Endothelial cell of umbilical vein (primary cell): ENCODE measurements at regions not wholly inside any gene's neighbourhood (a gene's known extent, or its start where the extent isn't known, plus 50 kb on each side); places are given as distances from the start of the nearest gene placed in this dataset.
A peak's percentile ranks its signal among the peaks of the same experiment; 100 is the strongest.

ENCODE experiments used
- BruUV-seq: library from RNA; stranded (reverse); fragments of 400-500 nt; replicated peaks from 2 replicates; lab custom pipeline; 2021; lab: Mats Ljungman, UMichigan
- CTCF ChIA-PET: fragments of 300-600, 350-600 bp; sonication (Branson Sonifier 250); formaldehyde crosslinking; loops from one replicate; lab custom pipeline; 2021; ENCODE audit warnings: antibody characterized with exemption, inconsistent platforms; lab: Charles Lee
- POLR2A ChIA-PET: fragments of 300-600, 350-600 bp; sonication (Branson Sonifier 250); formaldehyde crosslinking; loops from one replicate; lab custom pipeline; 2021; ENCODE audit warnings: antibody characterized with exemption, inconsistent platforms; lab: Charles Lee
- DNase-seq: peaks from one replicate; pipeline ENCODE4 v3.0.0-alpha.2; 2011; ENCODE audit warnings: low read depth, low spot score
- FAIRE-seq: peaks from 2 replicates; lab custom pipeline; 2011; peaks lifted over from hg19 to GRCh38; lab: Jason Lieb, UNC
- H2AFZ ChIP-seq: 2 replicates; pipeline ENCODE4 v1.6.0; 2012; ENCODE audit warnings: low read depth, low read length, control low read depth, inconsistent platforms
- H3K27ac ChIP-seq: 2 replicates; pipeline ENCODE4 v1.5.1; 2011; ENCODE audit warnings: low read depth, mild to moderate bottlenecking, control low read depth, low read length, moderate library complexity; ENCODE audit not compliant: insufficient read depth
- H3K27me3 ChIP-seq, 2 experiments: 2 replicates each; pipeline versions ENCODE4 v1.6.0 to v1.6.1; 2011; ENCODE audit warnings: low read length in 2 of 2, mixed read lengths in 1 of 2; ENCODE audit not compliant: control insufficient read depth in 2 of 2, insufficient read depth in 2 of 2
- H3K36me3 ChIP-seq, 2 experiments: 2 replicates in 1 of 2; 3 replicates in 1 of 2; pipeline ENCODE4 v1.5.1; 2011; ENCODE audit warnings: low read length in 2 of 2, mild to moderate bottlenecking in 1 of 2, moderate library complexity in 1 of 2; ENCODE audit not compliant: control insufficient read depth in 2 of 2, insufficient read depth in 2 of 2; ENCODE audit errors: extremely low read depth in 1 of 2
- H3K4me1 ChIP-seq: 3 replicates; pipeline ENCODE4 v1.5.1; 2011; ENCODE audit warnings: mild to moderate bottlenecking, low read length; ENCODE audit not compliant: control insufficient read depth, insufficient read depth; ENCODE audit errors: extremely low read depth
- H3K4me2 ChIP-seq: 2 replicates; pipeline ENCODE4 v1.6.1; 2011; ENCODE audit warnings: low read length, control low read depth, mixed read lengths; ENCODE audit not compliant: insufficient read depth
- H3K4me3 ChIP-seq, 3 experiments: fragments of 200-600 bp in 1 of 3; sonication (generic), shearing (Covaris generic) in 1 of 3; replicated peaks in 1 of 3; 2 replicates each; pipeline ENCODE4 v1.5.1; 2011 to 2016; ENCODE audit warnings: control low read depth in 3 of 3, low read length in 3 of 3, mild to moderate bottlenecking in 2 of 3, inconsistent platforms in 1 of 3, low read depth in 1 of 3, moderate library complexity in 1 of 3; ENCODE audit not compliant: insufficient read depth in 1 of 3
- H3K79me2 ChIP-seq: 2 replicates; pipeline ENCODE4 v1.6.0; 2012; ENCODE audit warnings: low read length, inconsistent platforms; ENCODE audit not compliant: control insufficient read depth, insufficient read depth
- H3K9ac ChIP-seq: replicated peaks from 2 replicates; pipeline ENCODE3; 2011; ENCODE audit warnings: low read length, control low read depth; ENCODE audit not compliant: insufficient read depth; ENCODE audit errors: extremely low read depth
- H3K9me1 ChIP-seq: replicated peaks from 3 replicates; pipeline ENCODE4 v1.6.0; 2011; ENCODE audit warnings: mild to moderate bottlenecking, low read length; ENCODE audit not compliant: control insufficient read depth, insufficient read depth; ENCODE audit errors: extremely low read depth
- H3K9me3 ChIP-seq: replicated peaks from 2 replicates; pipeline ENCODE4 v1.5.1; 2012; ENCODE audit warnings: low read length, inconsistent platforms; ENCODE audit not compliant: control insufficient read depth, insufficient read depth
- H4K20me1 ChIP-seq: replicated peaks from 2 replicates; pipeline ENCODE3; 2011; ENCODE audit warnings: mild to moderate bottlenecking, low read length; ENCODE audit not compliant: control insufficient read depth, insufficient read depth; ENCODE audit errors: extremely low read depth
- EZH2 ChIP-seq: IDR thresholded peaks from 2 replicates; pipeline ENCODE4 v1.6.1; 2012; ENCODE audit warnings: borderline replicate concordance, low read depth, mild to moderate bottlenecking, moderate library complexity, low read length, inconsistent platforms; ENCODE audit not compliant: severe bottlenecking
- FOS ChIP-seq: IDR thresholded peaks from 2 replicates; pipeline ENCODE4 v1.6.1; 2011; ENCODE audit warnings: mild to moderate bottlenecking, low read length, moderate library complexity, borderline replicate concordance; ENCODE audit not compliant: insufficient read depth
- JUN ChIP-seq: IDR thresholded peaks from 2 replicates; pipeline ENCODE4 v1.6.1; 2011; ENCODE audit warnings: borderline replicate concordance, low read depth; ENCODE audit not compliant: insufficient read length, insufficient read depth
- MYC ChIP-seq: IDR thresholded peaks from one replicate; pipeline ENCODE4 v1.6.1; 2011; ENCODE audit warnings: mild to moderate bottlenecking, low read depth, low read length
- POLR2A ChIP-seq: IDR thresholded peaks from 2 replicates; pipeline ENCODE4 v1.6.1; 2012; ENCODE audit warnings: low read depth, mild to moderate bottlenecking, control low read depth, low read length
- POLR2AphosphoS5 ChIP-seq: IDR thresholded peaks from 2 replicates; pipeline ENCODE4 v1.6.1; 2012; ENCODE audit warnings: low read depth, mild to moderate bottlenecking, control low read depth, low read length, moderate library complexity; ENCODE audit not compliant: insufficient read depth
- dilution Hi-C: fragments of 300-500 bp; cut with MboI; formaldehyde crosslinking; loops from one replicate; pipeline ENCODE4 v1.15.0; 2019; ENCODE audit warnings: low sequenced_read_pairs; ENCODE audit not compliant: extremely low pct_ligation_motif_present
- intact Hi-C: fragments of 100-400 bp; cut with micrococcal nuclease; formaldehyde crosslinking; loops from one replicate; pipeline ENCODE4 v1.10.0; 2022
- TF ChIP-seq, protein P1 (sequence below), 2 donors: IDR thresholded peaks; 1 replicate in 1 of 2; 2 replicates in 1 of 2; pipeline ENCODE4 v1.5.1; 2011; ENCODE audit warnings: low read length in 2 of 2, mild to moderate bottlenecking in 2 of 2, moderate library complexity in 2 of 2, control low read depth in 1 of 2, inconsistent platforms in 1 of 2, low read depth in 1 of 2; ENCODE audit not compliant: insufficient read depth in 1 of 2; ENCODE audit errors: extremely low read depth in 1 of 2
- TF ChIP-seq, protein P2 (sequence below): IDR thresholded peaks from 2 replicates; pipeline ENCODE4 v1.6.1; 2011; ENCODE audit not compliant: insufficient read depth, insufficient read length

DNA sequence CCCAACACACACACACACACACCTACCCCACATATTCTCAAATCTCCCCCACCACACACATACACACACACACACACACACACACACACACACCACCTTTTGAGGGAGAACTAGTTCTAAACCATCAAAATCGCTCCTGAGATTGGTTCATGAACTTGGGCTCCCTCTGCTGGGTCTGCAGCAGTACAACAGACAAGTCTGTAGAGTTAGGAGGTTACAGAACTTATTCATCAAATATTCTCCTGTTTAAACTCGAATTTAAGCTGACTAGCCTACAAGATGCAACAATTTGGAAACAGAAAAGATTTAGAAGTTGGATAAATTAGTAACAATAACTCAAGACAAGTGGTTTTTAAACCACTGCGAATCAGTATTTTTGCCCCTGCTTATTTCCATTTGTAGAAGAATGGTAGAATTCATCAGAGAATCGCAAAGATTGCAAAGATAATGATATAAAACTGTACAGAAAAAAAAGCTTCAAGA, 136.4 kb upstream of the USP15 start:
- Histone ChIP-seq H2AFZ (no peak overlapping the region), H3K36me3 (no peaks in the 10 kb centered on the region), H3K9me1 (no peaks in the 10 kb centered on the region), H3K4me1 (peaks cover 7% of the 10 kb centered on the region), H3K27me3 (peaks cover 7 to 30% of the 10 kb centered on the region in 2 experiments), H3K4me2 (no peak overlapping the region), H3K4me3 (no peak overlapping the region), H4K20me1 (no peaks in the 10 kb centered on the region), H3K27ac (no peak overlapping the region), H3K9me3 (no peaks in the 10 kb centered on the region), H3K79me2 (no peaks in the 10 kb centered on the region), H3K9ac (no peak overlapping the region)
- CTCF ChIA-PET, result interaction anchor here (0.6 to 1.3 kb wide), 7 partner anchors 9 to 1867 kb away, joined by 3 to 4 read pairs (median 3); no protein-coding TSS in a partner anchor
- BruUV-seq, result no TSS peak
- POLR2A ChIA-PET, result no interaction called here
- dilution Hi-C loops (no loop called here), intact Hi-C loops (loop anchor here (2.0 to 10.0 kb wide), 2 partner anchors 69 to 1869 kb away; a partner anchor contains a TSS)
- DNase-seq (peak; percentile 31), FAIRE-seq (peak; percentile 92)
- TF ChIP-seq, protein P1, sequence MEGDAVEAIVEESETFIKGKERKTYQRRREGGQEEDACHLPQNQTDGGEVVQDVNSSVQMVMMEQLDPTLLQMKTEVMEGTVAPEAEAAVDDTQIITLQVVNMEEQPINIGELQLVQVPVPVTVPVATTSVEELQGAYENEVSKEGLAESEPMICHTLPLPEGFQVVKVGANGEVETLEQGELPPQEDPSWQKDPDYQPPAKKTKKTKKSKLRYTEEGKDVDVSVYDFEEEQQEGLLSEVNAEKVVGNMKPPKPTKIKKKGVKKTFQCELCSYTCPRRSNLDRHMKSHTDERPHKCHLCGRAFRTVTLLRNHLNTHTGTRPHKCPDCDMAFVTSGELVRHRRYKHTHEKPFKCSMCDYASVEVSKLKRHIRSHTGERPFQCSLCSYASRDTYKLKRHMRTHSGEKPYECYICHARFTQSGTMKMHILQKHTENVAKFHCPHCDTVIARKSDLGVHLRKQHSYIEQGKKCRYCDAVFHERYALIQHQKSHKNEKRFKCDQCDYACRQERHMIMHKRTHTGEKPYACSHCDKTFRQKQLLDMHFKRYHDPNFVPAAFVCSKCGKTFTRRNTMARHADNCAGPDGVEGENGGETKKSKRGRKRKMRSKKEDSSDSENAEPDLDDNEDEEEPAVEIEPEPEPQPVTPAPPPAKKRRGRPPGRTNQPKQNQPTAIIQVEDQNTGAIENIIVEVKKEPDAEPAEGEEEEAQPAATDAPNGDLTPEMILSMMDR (IDR thresholded peaks at IDR 0.05; ENCODE audit: extremely low read depth in 1 of 2, insufficient read depth in 1 of 2, low read depth in 1 of 2, low read length in 2 of 2), result peak; percentile 62 to 74
- TF ChIP-seq JUN, result no peak

DNA sequence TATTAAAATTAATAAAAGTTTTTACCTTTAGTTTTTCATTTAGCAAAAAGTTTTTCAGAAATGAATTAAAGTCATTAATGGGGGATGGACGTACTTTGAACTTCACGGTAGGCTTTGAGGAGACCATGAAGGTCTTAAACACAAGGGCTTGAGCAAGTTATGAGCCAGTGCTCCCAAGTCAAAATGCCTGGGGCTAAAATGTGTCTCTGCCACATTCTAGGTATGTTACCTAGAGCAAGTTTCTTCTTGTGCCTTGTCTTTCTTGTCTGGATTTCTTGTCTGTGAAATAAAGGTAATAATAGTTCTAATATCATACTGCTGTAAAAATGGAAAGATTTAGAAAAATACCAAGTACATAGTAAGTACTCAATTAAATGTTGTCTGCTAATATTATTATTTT, 132.7 kb upstream of the USP15 start:
- intact Hi-C loops (loop anchor here (10.0 kb wide), 1 partner anchor 1873 kb away; no protein-coding TSS in a partner anchor), dilution Hi-C loops (no loop called here)
- Histone ChIP-seq H3K27me3 (peaks cover 5 to 50% of the 10 kb centered on the region in 2 experiments), H2AFZ (no peak overlapping the region), H3K4me3 (no peak overlapping the region), H4K20me1 (no peaks in the 10 kb centered on the region), H3K79me2 (no peaks in the 10 kb centered on the region), H3K9me3 (no peaks in the 10 kb centered on the region), H3K27ac (no peak overlapping the region), H3K9me1 (no peaks in the 10 kb centered on the region), H3K9ac (no peak overlapping the region), H3K4me2 (no peak overlapping the region), H3K4me1 (peaks cover 9% of the 10 kb centered on the region), H3K36me3 (no peaks in the 10 kb centered on the region)
- FAIRE-seq (no peak), DNase-seq (no peak)
- POLR2A ChIA-PET, result no interaction called here
- no TSS peak for BruUV-seq
- no peak for TF ChIP-seq FOS
- TF ChIP-seq EZH2, result no peak
- no peak for TF ChIP-seq POLR2A
- no peak for TF ChIP-seq POLR2AphosphoS5
- no peak for TF ChIP-seq MYC
- TF ChIP-seq, protein P2, sequence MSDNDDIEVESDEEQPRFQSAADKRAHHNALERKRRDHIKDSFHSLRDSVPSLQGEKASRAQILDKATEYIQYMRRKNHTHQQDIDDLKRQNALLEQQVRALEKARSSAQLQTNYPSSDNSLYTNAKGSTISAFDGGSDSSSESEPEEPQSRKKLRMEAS, result no peak
- no peak for TF ChIP-seq JUN
- CTCF ChIA-PET, result no interaction called here
